ENCODE measurements at regions not wholly inside any gene's neighbourhood (a gene's known extent, or its start where the extent isn't known, plus 50 kb on each side); places are given as distances from the start of the nearest gene placed in this dataset.

- H3K9me2 ChIP-seq (replicated peaks; ENCODE audit: low read length) = no peaks in the 10 kb centered on the region
- intact Hi-C loops (cut with micrococcal nuclease) = no loop called here
- ChIA-PET CTCF (no interaction called here), POLR2A (ENCODE audit: unreplicated experiment) (no interaction called here)
- TF ChIP-seq EZH2phosphoT487 (IDR thresholded peaks at IDR 0.05; ENCODE audit: borderline replicate concordance, low read length) = no peak
- TF ChIP-seq EZH2 (IDR thresholded peaks at IDR 0.05; ENCODE audit: low read length, unreplicated experiment) = no peak
- TF ChIP-seq CTCF (conservative IDR thresholded peaks at IDR 0.05; ENCODE audit: low read depth, low read length) = no peak
- peaks cover 4% of the 10 kb centered on the region; the same call in 1 of the 2 replicates for H3K4me1 ChIP-seq (ENCODE audit: insufficient read depth, low read length)
- H4K20me1 ChIP-seq (ENCODE audit: low read length) = no peaks in the 10 kb centered on the region
- ATAC-seq = peak; percentile 82
- no peaks in the 10 kb centered on the region for H3K79me2 ChIP-seq (ENCODE audit: low read length)
- no peak for DNase-seq
- H3K9ac ChIP-seq (ENCODE audit: low read length) = 0 out of 2 replicates have a peak overlapping the region, but pooled peaks have one; percentile 0
- H3F3A ChIP-seq (ENCODE audit: low read length, unreplicated experiment) = no peaks in the 10 kb centered on the region
- H3K27ac ChIP-seq (ENCODE audit: low read length) = peak overlapping the region; percentile 60
- H3K27me3 ChIP-seq (ENCODE audit: low read length) = no peaks in the 10 kb centered on the region
- no peaks in the 10 kb centered on the region for H3K9me3 ChIP-seq (ENCODE audit: low read length)
- H3K36me3 ChIP-seq (ENCODE audit: low read depth, low read length) = no peaks in the 10 kb centered on the region
- H3K4me2 ChIP-seq (ENCODE audit: low read length) = peak overlapping the region; percentile 43; the same call in 1 of the 2 replicates
- H3K4me3 ChIP-seq (ENCODE audit: low read length) = no peak overlapping the region
- no TSS peak for BruUV-seq (replicated peaks)
- no peak overlapping the region; the same call in 1 of the 2 replicates for H2AFZ ChIP-seq (ENCODE audit: low read length)
Measured at GRCh38 chr13:70662231-70662940, 554.1 kb upstream of the KLHL1 start.

GRCh38 chr13:70644052-70644451 is 535.8 kb upstream of the KLHL1 start:
- no peak overlapping the region for H2AFZ ChIP-seq (ENCODE audit: low read length)
- no TSS peak for BruUV-seq (replicated peaks)
- no peaks in the 10 kb centered on the region for H3K36me3 ChIP-seq (ENCODE audit: low read depth, low read length)
- H3K4me3 ChIP-seq (ENCODE audit: low read length) = no peak overlapping the region
- H3K9ac ChIP-seq (ENCODE audit: low read length) = no peak overlapping the region
- H3K9me3 ChIP-seq (ENCODE audit: low read length) = no peaks in the 10 kb centered on the region
- DNase-seq (no peak), ATAC-seq (no peak)
- ChIA-PET CTCF (no interaction called here), POLR2A (ENCODE audit: unreplicated experiment) (no interaction called here)
- H3K27ac ChIP-seq (ENCODE audit: low read length) = no peak overlapping the region
- H3K9me2 ChIP-seq (replicated peaks; ENCODE audit: low read length) = no peaks in the 10 kb centered on the region
- TF ChIP-seq CTCF (conservative IDR thresholded peaks at IDR 0.05; ENCODE audit: low read depth, low read length) = no peak
- no peak for TF ChIP-seq EZH2 (IDR thresholded peaks at IDR 0.05; ENCODE audit: low read length, unreplicated experiment)
- TF ChIP-seq EZH2phosphoT487 (IDR thresholded peaks at IDR 0.05; ENCODE audit: borderline replicate concordance, low read length) = no peak
- no peaks in the 10 kb centered on the region for H3F3A ChIP-seq (ENCODE audit: low read length, unreplicated experiment)
- no peaks in the 10 kb centered on the region for H3K79me2 ChIP-seq (ENCODE audit: low read length)
- no peaks in the 10 kb centered on the region for H3K27me3 ChIP-seq (ENCODE audit: low read length)
- no peak overlapping the region for H3K4me2 ChIP-seq (ENCODE audit: low read length)
- intact Hi-C loops (cut with micrococcal nuclease) = no loop called here
- H3K4me1 ChIP-seq (ENCODE audit: insufficient read depth, low read length) = no peaks in the 10 kb centered on the region
- no peaks in the 10 kb centered on the region for H4K20me1 ChIP-seq (ENCODE audit: low read length)

- Histone ChIP-seq H3F3A (ENCODE audit: low read length, unreplicated experiment) (no peaks in the 10 kb centered on the region), H3K9ac (ENCODE audit: low read length) (no peak overlapping the region), H3K4me2 (ENCODE audit: low read length) (no peak overlapping the region), H4K20me1 (ENCODE audit: low read length) (no peaks in the 10 kb centered on the region), H3K36me3 (ENCODE audit: low read depth, low read length) (no peaks in the 10 kb centered on the region), H3K9me2 (replicated peaks; ENCODE audit: low read length) (no peaks in the 10 kb centered on the region), H3K4me1 (ENCODE audit: insufficient read depth, low read length) (peaks cover 8% of the 10 kb centered on the region), H2AFZ (ENCODE audit: low read length) (no peak overlapping the region), H3K27ac (ENCODE audit: low read length) (no peak overlapping the region), H3K79me2 (ENCODE audit: low read length) (no peaks in the 10 kb centered on the region), H3K27me3 (ENCODE audit: low read length) (no peaks in the 10 kb centered on the region), H3K9me3 (ENCODE audit: low read length) (no peaks in the 10 kb centered on the region), H3K4me3 (ENCODE audit: low read length) (no peak overlapping the region)
- no TSS peak for BruUV-seq (replicated peaks)
- ATAC-seq (peak; percentile 60; the same call in 1 of the 2 replicates), DNase-seq (peak; percentile 55)
- ChIA-PET CTCF (no interaction called here), POLR2A (ENCODE audit: unreplicated experiment) (no interaction called here)
- intact Hi-C loops (cut with micrococcal nuclease) = no loop called here
- no peak for TF ChIP-seq EZH2 (IDR thresholded peaks at IDR 0.05; ENCODE audit: low read length, unreplicated experiment)
- TF ChIP-seq CTCF (conservative IDR thresholded peaks at IDR 0.05; ENCODE audit: low read depth, low read length) = no peak
- TF ChIP-seq EZH2phosphoT487 (IDR thresholded peaks at IDR 0.05; ENCODE audit: borderline replicate concordance, low read length) = no peak
Measured at GRCh38 chr13:70634893-70635292, 526.6 kb upstream of the KLHL1 start.
